ENCODE measurements at regions not wholly inside any gene's neighbourhood (a gene's known extent, or its start where the extent isn't known, plus 50 kb on each side); places are given as distances from the start of the nearest gene placed in this dataset.

DNA sequence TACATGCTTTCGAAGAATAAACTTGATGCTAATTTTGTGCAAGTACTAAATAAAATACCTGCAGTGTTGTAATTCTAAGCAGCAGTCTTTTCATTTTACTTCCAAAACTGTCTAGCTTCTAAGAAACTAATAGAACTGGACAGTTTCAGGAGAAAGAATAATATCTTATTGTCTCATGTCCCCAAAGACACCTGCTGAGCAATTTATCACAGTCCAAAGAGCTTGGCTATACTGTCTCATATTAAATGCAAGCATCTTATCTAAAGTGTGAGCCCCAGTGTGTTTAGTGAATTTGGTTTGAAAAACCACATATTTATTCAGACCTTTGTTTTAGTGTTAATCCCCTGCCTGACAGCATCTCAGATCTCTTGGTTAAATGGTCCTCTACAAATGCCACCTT lies 374.3 kb downstream of the TMX3 start:
- TF ChIP-seq, protein P1, sequence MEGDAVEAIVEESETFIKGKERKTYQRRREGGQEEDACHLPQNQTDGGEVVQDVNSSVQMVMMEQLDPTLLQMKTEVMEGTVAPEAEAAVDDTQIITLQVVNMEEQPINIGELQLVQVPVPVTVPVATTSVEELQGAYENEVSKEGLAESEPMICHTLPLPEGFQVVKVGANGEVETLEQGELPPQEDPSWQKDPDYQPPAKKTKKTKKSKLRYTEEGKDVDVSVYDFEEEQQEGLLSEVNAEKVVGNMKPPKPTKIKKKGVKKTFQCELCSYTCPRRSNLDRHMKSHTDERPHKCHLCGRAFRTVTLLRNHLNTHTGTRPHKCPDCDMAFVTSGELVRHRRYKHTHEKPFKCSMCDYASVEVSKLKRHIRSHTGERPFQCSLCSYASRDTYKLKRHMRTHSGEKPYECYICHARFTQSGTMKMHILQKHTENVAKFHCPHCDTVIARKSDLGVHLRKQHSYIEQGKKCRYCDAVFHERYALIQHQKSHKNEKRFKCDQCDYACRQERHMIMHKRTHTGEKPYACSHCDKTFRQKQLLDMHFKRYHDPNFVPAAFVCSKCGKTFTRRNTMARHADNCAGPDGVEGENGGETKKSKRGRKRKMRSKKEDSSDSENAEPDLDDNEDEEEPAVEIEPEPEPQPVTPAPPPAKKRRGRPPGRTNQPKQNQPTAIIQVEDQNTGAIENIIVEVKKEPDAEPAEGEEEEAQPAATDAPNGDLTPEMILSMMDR (IDR thresholded peaks at IDR 0.05) = no peak
- no peak for TF ChIP-seq EZH2 (IDR thresholded peaks at IDR 0.05)
